C1 segment of cervical spinal cord (tissue), 14 donors: ENCODE measurements at regions not wholly inside any gene's neighbourhood (a gene's known extent, or its start where the extent isn't known, plus 50 kb on each side); places are given as distances from the start of the nearest gene placed in this dataset.

Experiments
- DNase-seq, 14 donors: peaks; one replicate each; lab custom pipeline; 2025; lab: John Stamatoyannopoulos, UW

DNA sequence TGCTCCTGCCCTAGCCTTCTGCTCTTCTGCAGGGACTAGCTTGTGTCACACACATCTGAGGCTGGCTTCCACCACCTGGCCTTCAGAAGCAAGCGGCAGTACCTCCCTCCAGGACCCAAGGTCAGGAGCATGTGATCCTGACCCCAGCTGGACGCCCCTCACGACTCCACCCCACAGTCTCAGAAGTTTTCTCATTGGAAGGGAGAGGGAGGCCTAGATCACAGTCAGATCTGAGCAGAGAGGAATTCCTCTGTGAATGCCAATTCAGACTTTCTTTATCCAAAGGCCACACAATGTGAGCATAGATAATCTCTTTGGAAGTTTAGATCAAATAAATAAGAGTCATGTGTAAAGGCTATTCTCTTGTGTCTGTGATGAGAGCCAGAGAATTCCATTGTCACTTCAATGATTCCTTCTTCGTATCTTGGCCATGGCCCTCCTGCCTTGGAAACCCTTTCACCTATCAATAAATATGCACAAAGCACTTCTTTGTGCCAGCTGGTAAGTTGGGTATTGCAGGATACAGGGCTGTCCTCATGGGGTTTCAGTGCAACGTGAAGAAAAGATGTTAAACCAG, 142.9 kb downstream of the SNX19 start:
- no peak for DNase-seq

DNA sequence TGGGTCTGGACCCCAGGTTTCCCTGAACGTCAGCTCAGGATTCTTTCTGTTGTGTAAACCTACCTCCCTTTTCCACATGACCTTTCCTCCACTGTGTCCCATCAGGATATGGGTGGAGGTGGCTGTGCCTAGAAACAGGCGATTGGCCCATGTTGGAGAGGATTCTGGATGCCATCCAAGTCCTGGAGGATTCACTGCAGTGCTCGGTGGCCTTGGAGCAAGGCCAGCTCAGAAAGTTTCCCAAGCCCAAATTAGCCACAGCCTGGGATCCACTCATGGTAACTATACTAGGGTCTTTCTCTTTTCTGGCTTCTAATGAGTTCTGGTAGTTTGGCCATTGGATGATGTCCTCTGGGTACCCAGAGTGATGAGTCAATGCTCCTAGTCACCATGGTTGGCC, 141.6 kb downstream of the SNX19 start:
- DNase-seq: no peak

DNA sequence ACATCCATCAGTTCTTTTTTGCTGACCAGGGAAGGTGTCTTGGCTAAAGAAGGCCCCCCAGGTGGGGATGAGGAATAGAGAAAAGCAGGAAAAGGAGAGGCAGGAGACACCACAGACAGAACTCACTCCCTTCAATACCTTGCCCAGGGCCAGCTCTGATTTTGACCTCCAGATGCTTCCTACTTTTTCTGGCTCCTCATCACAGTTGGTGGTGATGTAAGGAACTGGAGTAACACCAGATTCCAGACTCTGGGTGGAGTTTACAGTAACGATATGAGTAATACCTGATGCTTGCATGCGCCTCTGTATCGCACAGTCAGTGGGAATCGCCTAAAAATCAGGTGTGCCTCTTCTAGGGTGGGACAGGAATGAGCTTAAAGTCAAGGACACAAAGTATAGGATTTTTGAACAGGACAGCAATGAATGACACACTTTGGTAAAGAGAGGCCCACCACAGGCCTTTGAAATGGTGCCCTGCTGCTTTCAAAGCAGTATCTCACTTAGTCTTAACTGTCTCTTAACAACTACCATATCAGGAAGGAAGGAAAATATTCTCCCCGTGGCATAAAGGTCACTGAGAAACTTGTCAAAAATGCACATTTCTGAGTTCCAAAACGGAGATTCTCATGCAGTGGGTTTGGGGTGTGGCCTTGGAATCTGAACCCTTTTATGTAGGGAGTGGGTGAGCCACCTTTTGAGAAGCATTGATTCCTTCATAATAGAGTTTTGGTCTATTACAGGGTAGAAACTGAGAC, 140.8 kb downstream of the SNX19 start:
- no peak for DNase-seq

DNA sequence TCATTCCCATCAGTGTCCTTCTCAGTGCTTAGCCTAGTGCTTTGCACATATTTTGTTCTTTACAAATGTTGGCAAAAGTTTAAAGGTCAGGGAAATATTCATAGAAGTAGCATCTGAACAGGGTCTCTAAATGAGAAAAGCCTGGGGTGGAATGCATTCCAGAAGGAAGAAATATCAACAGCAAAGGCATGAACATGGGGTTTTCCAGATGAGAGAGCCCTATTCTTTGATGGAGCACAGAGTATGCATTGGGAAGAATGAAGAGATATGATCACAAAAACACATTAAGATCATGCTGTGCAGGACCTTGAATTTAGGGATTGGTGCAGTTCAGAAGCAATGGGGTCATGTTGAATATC, 140.2 kb downstream of the SNX19 start:
- no peak for DNase-seq

DNA sequence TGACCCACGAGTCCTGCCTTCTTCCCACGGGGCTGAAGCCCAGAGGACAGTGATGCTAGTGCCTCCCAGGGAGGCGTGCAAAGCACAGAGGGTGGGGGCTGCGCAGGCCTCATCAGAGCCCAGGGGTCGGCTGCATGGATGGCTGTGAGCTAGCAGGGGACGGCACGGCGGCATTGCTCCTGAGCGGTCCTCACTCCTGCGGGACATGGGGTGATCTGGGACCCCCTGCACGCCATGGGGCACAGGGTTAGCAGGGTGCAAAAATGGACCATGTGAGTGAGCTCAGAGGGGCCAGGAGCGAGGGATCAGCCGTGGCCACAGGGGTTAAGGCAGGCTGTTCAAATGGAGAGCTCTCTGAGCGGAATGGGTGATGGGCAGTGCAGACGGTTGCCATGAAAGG, 138.3 kb downstream of the SNX19 start:
- DNase-seq: no peak

DNA sequence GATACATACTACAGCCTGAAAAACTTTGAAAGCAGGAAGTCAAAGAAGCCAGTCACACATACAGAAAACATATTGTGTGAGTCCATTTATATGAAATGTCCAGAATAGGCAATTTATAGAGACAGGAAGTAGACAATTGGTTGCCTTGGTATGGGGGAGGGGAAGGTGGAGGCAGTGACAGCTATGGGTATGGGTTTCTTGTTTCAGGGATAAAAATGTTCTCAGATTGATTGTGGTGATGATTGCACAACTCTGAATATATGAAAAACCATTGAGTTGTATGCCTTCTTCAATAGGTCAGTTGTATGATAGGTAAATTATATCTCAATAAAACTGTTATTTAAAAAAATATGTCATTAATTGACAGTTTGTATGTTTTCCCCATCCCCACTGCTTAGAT, 137.6 kb downstream of the SNX19 start:
- DNase-seq: no peak

DNA sequence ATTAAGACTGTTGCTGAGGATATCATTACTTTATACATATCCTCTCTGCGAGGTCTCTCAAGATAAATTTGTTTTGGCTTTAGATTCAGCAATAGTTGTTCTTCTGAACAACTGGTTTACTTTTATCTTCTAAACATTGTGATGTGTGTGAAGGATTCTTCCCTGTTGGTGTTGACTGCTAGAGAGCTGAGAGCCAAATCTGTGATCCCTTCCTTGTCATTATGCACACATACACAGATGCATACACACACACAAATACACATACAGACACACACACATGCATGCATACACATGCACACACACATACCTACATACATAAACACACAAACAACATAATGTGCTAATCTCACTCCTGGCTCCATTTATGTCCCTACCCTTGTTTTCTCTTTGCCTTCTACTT, 137.0 kb downstream of the SNX19 start:
- no peak for DNase-seq

DNA sequence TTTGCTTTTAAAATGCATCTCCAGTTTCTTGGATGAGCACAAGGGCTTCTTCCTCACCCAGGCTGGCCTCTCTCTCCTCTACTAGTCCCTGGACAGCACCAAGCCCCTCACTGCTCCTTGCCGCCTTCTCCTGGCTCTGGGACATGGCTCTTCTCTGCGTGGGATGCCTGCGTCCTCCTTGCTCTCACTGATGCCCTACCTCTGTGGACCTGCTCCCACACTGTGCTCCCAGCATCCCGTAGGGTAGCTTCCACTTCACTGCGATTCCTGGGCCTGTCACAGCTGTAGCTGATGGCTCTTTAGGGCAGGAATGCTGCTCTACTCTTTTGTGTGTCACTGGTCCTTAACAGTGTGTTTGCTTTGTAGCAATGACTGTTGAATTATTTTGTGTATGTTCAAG, 136.3 kb downstream of the SNX19 start:
- no peak for DNase-seq

DNA sequence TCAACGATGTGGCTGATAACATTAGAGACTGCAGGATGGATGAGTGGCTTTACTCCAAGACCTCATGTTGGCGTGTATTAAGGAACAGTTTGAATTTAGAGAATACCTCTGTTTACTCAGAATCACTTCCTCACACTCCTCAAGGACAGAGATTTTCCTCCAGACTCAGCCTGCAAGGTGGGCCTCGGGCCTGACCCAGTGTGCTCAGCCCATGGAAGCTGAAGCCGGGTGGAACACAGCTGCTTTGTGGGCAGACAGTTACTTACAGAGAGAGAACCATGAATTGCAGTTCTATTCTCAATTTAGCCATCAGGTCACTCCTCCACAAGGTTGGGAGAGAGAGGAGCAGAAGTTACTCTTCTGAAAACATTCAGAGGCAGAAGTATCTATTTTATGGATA, 135.8 kb downstream of the SNX19 start:
- DNase-seq: no peak

DNA sequence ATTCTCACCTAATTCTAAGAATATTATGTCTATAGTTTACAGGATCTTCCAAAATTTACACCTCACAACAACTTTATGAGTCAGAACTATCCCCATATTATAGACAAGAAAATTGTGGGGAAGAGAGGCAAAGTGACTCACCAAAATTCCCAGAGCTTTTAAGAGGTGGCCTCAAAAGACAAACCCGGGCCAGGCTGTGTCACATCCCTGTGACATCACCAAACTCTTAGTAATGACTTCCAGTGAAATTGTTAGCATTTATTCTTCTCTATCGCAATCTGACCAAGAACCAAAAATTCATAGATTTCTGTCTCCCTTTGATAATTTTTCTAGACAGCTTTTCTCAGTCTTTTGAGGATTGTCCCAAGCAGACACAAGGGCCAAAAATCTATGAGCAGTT, 134.3 kb downstream of the SNX19 start:
- no peak for DNase-seq

DNA sequence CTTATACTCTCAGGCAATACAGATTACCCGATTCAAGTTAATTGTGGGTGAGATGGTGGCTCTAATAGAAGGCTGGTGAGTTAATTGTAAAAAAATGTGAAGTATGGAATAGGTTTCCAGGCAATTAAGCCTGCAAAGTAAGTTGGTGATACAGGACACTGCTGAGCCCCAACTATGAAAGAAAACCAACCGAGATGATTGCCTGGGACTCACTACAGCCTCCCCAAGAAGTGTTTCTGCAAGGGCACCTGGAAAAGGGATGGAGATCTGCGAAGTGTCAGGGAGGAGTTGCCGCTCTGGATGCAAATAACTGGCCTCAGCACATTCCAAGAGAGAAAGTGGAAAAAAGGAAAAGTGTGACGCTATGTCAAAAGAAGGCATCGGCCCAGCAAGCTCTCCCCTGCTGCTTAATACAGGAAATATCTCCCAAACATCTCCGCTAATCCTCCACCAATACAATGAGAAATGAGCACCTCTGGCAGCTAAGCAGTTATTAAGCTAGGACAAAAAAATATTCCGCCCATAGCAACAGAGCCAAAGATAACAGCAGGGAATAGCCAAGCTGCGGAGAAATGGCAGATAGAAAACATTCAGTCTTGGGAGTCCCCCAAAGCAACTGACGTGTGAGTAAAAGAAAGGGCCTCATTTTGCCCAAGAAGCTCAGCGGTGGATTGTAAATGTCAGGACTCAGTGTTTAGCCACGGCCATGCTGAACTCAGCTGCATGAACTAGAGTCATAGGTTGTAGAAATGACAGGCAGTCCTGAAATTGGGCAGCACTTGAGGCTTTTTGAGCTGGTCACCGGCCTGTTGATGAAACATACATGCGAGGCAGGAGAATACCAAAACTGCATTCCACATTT, 133.7 kb downstream of the SNX19 start:
- no peak for DNase-seq

DNA sequence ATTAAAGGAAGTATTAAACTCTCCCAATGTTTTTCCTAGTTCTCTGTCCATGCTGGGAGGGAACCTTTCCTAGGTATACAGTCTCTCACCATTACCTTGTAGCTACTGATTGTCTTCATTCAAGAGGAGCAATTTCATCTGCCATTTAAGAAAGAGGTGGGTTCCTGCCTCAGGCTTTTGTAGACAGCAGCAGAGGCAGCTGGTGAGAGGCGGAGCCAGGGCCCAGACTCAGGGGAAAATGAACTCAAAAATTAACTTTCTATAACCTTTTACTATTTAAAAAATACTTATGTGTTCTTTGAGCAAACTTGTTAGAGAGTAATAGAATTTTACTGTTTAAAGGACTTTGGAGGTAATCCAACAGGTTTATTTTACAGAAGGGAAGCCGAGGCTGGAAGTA, 133.0 kb downstream of the SNX19 start:
- no peak for DNase-seq

DNA sequence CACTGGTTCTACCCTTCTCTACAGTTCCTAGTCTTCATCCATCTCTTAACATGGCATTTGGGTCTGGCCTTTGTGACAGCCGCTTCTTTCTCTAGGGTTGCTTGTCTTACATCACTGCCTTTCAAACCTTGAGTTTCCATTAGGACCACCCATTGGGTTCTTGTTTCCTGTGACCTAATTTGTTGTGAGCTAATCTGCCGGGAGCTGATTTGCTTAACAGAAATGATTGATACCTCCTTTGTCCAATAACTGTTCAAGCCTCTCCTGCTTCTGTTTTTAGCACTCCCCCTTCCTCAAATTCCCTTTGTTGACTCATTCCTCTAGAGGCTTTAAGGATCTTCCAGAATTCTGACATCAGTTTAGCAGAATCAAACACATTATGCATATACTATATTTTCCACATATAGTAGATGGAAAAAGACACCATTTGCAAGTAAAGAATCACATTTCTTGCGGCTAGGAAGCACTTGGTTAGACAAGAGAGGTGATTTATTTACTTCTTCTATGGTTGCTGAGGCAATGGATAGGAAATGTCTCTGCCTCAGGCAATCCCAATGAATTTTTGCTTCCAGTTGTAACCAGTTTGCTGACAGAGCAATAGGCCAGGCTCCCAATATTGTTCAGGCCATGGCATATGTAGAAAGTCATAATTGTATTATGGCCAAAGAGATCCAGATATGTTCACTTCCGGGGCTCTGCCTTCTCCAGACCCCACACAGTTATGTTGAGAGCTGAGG, 130.7 kb downstream of the SNX19 start:
- DNase-seq: no peak

DNA sequence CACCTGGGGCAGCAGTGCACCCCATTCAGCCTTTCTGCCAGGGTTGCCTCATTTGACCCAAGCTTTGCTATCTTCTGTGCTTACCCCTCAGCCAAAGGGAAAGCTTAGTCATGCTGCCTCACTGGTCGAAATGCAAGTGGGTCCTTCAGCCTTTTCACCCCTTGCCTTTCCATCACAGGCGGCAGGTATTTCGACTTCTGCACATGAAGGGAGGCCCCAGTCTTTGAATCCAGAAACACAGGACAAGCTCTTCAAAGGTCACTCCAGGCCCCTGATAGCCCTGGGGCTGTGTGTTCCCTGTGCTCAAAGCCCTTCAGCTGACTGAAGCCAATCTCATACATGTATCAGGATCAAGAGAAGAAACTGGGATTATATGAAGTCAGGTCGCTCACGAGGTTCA, 129.7 kb downstream of the SNX19 start:
- DNase-seq: no peak

DNA sequence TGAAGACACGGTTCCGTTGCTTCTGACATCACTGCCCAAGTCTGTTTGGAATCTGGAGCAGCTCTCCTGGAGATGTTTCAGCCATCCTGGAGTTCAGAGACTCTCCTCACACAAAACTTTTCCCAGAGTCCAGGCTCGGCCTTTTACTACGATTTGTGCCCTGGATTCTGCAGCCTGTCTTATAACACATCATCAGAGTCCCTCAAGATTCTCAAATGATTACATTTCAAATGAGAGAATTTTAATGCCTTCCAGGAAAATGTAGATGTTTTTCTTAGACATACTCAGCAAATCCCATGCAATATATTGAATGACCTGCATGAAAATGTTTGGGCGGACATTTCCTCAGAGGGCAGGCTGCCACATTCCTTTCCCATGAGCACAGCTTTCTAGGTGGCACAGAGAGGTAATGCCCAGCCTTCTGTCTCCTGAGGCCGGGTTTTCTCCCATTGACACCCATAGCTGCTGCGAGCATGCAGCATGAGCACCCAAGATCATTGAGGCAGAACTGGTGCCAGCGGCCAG, 129.1 kb downstream of the SNX19 start:
- DNase-seq: no peak

DNA sequence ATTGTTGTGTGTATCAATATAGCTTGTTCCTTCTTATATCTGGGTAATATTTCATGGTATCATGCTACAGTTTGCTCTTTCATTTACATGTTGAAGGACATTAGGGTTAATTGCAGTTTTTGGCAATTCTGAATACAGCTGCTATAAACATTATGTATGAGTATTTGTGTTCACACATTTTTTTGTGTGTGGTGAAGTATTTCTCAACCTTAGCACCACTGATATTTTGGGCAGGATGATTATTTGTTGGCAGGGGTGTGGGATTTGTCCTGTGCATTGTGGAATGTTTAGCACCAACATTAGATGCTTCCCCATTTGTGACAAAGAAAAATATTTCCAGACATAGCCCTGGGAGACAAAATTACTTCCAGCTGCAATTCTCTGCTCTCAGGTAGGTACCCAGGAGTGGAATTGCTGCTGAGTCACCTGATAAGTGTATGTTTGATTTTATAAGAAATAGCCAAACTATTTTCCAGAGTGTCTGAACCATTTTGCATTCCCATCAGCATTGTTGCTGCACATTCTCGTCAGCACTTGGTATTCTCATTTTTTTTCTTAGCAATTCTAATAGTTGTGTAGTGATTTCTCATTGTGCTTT, 128.2 kb downstream of the SNX19 start:
- no peak for DNase-seq

DNA sequence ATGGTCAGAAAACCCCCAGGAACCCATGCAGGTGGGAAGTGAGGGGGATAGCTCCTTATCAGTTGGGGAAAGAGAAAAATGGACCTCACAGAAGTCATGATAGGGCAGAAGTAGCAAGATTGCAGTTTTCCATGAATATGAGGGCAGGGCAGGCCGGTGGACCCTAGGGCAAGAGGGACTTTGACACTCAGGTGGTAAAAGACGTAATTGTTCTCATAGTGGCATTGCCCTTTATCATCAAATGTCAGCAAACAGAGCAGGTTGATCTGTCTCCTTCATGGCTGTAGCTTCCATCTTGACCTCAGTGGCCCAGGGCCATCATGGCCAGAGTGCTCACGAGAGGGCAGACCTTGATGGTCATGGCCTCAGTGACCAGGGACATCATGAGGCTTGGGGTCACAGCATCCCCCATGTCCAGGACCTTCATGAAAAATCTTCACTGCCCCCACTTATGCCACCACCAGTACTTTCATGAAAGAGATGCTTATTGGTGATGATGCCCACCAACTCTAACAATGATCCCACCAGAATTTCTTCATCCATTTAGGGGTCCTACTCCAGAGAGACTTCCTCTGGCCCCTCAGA, 127.1 kb downstream of the SNX19 start:
- DNase-seq: no peak

DNA sequence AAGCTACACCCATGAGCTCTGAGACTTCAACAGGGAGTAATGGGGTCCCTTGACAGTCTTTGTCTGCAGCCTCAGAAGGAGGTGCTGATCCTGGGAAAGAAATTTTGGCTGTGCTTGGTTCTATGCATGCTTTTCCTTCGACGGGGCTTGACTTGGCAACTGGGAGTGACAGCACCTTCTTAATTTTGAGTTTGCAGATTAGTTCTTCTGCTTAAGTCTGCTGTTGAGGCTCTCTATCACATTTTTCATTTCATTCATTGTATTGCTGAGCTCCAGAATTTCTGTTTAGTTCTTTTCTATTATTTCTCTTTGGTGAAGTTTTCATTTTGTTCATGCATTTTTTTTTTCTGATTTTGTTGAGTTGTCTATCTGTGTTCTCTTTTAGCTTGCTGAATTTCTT, 125.6 kb downstream of the SNX19 start:
- DNase-seq: no peak

DNA sequence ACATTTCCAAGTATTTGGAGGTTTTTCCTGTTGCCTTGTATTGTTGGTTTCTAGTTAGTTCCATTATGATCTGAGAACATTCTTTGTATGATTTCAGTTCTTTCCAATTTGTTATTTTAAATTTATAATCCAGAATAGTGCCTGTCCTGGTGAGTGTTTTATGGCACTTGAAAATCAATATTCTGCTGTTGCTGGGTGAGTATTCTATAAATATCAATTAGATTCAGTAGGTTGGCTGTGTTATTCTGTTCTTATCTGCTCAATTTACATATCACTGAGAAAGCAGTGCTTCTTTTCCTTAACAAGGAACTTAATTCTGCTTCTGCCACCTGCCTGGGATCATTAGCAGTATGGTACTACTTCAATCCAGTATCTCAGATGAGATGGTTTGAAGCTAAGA, 123.5 kb downstream of the SNX19 start:
- DNase-seq: no peak

DNA sequence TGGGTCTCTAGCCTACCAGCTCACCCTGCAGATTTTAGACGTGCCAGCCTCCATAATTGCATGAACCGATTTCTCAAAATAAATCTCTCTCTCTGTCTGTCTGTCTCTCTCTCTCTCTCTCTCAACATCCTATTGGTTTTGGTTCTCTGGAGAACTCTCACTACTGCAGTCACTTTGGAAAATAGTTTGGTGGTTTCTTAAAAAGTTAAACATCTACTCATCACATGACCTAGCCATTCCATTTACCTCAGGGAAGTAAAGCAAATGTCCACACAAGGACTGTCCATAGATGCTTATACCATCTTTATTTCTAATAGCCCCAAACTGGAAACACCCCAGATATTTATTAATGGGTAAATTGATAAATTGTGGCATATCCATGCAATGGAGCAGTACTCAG, 119.5 kb downstream of the SNX19 start:
- DNase-seq: no peak

DNA sequence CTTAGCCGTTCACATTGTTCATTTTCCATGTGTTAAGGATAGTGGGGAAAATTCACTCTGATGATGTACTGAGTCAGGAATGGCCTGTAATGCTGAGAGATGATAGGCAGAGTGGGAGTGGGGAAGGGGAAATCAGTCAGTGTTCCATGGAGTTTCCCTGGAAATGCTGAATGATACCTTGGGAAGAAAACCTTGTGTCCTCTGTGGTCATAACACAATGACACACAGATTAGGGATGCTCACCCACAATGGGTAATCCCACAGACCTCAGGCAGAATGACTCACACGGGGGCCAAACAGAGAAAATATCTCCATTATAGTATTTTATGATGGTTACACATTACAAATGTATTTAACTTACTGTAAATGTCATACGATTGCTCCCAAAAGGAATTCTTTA, 118.0 kb downstream of the SNX19 start:
- no peak for DNase-seq
